GM21447 (cell line): ENCODE measurements at regions not wholly inside any gene's neighbourhood (a gene's known extent, or its start where the extent isn't known, plus 50 kb on each side); places are given as distances from the start of the nearest gene placed in this dataset.
"Not testable (repeated sequence)": the region's sequence is repeated elsewhere in the genome, so short reads cannot be mapped to it uniquely, and the experiment has no call there.

ENCODE experiments used
- ATAC-seq: cut with Tn5 transposase; IDR thresholded peaks from one replicate; pipeline ENCODE4 v1.9.1; 2021; ENCODE audit not compliant: unreplicated experiment

- ATAC-seq: no peak
Observed at GRCh38 chr1:199858171-199858570, 169.3 kb upstream of the NR5A2 start.

GRCh38 chr1:199858856-199859255, 168.7 kb upstream of the NR5A2 start:
- ATAC-seq: no peak

GRCh38 chr1:199859491-199859933, 168.0 kb upstream of the NR5A2 start:
- no peak for ATAC-seq

GRCh38 chr1:199861020-199861795, 166.3 kb upstream of the NR5A2 start:
- no peak for ATAC-seq

GRCh38 chr1:199862047-199862446, 165.5 kb upstream of the NR5A2 start:
- no peak for ATAC-seq

- ATAC-seq: no peak
Observed at GRCh38 chr1:199866210-199866617, 161.3 kb upstream of the NR5A2 start.

- ATAC-seq: no peak
Observed at GRCh38 chr1:199867601-199868000, 159.9 kb upstream of the NR5A2 start.

GRCh38 chr1:199868777-199869176, 158.7 kb upstream of the NR5A2 start:
- ATAC-seq: no peak

GRCh38 chr1:199875337-199875736, 152.2 kb upstream of the NR5A2 start:
- no peak for ATAC-seq

GRCh38 chr1:199875856-199876255, 151.7 kb upstream of the NR5A2 start:
- no peak for ATAC-seq

GRCh38 chr1:199877526-199878384, 149.8 kb upstream of the NR5A2 start:
- no peak for ATAC-seq

- ATAC-seq: no peak
Observed at GRCh38 chr1:199878823-199879222, 148.7 kb upstream of the NR5A2 start.

- no peak for ATAC-seq
Observed at GRCh38 chr1:199898654-199899053, 128.9 kb upstream of the NR5A2 start.

- no peak for ATAC-seq
Observed at GRCh38 chr1:199901341-199901740, 126.2 kb upstream of the NR5A2 start.

GRCh38 chr1:199907361-199907760, 120.1 kb upstream of the NR5A2 start:
- ATAC-seq: no peak

GRCh38 chr1:199909137-199909536, 118.4 kb upstream of the NR5A2 start:
- no peak for ATAC-seq

- ATAC-seq: no peak
Observed at GRCh38 chr1:199913318-199913717, 114.2 kb upstream of the NR5A2 start.

GRCh38 chr1:199914546-199914945, 113.0 kb upstream of the NR5A2 start:
- no peak for ATAC-seq

GRCh38 chr1:199918196-199918769, 109.2 kb upstream of the NR5A2 start:
- ATAC-seq: no peak

GRCh38 chr1:199920635-199921034, 106.9 kb upstream of the NR5A2 start:
- no peak for ATAC-seq

GRCh38 chr1:199929556-199929955, 98.0 kb upstream of the NR5A2 start:
- no peak for ATAC-seq

- ATAC-seq: not testable (repeated sequence)
Observed at GRCh38 chr1:199930067-199930466, 97.4 kb upstream of the NR5A2 start.
